Nephron (organoid): ENCODE measurements at regions not wholly inside any gene's neighbourhood (a gene's known extent, or its start where the extent isn't known, plus 50 kb on each side); places are given as distances from the start of the nearest gene placed in this dataset.

Experiments
- H3K27ac Mint-ChIP-seq, 3 experiments: 2 replicates each; pipeline ENCODE4 v1.8.0; 2020; ENCODE audit warnings: mixed read lengths in 3 of 3, mild to moderate bottlenecking in 2 of 3, moderate library complexity in 1 of 3
- H3K27me3 Mint-ChIP-seq: 2 replicates; pipeline ENCODE4 v1.8.0; 2021; ENCODE audit warnings: low read depth, mild to moderate bottlenecking, moderate library complexity, mixed read lengths
- H3K36me3 Mint-ChIP-seq: 2 replicates; pipeline ENCODE4 v1.8.0; 2020; ENCODE audit warnings: low read depth, mixed read lengths
- H3K4me1 Mint-ChIP-seq: 2 replicates; pipeline ENCODE4 v1.8.0; 2020; ENCODE audit warnings: mixed read lengths
- H3K4me3 Mint-ChIP-seq, 3 experiments: 2 replicates each; pipeline ENCODE4 v1.8.0; 2020; ENCODE audit warnings: mild to moderate bottlenecking in 3 of 3, mixed read lengths in 3 of 3, moderate library complexity in 2 of 3
- H3K9me3 Mint-ChIP-seq: 2 replicates; pipeline ENCODE4 v1.8.0; 2020; ENCODE audit warnings: mixed read lengths
- TF ChIP-seq, protein P1 (sequence below), 3 experiments: fragments of 200-600 bp; sonication (generic); IDR thresholded peaks; one replicate each; pipeline ENCODE4 v1.5.0; 2021; ENCODE audit warnings: antibody characterized with exemption in 3 of 3; ENCODE audit not compliant: unreplicated experiment in 3 of 3

DNA sequence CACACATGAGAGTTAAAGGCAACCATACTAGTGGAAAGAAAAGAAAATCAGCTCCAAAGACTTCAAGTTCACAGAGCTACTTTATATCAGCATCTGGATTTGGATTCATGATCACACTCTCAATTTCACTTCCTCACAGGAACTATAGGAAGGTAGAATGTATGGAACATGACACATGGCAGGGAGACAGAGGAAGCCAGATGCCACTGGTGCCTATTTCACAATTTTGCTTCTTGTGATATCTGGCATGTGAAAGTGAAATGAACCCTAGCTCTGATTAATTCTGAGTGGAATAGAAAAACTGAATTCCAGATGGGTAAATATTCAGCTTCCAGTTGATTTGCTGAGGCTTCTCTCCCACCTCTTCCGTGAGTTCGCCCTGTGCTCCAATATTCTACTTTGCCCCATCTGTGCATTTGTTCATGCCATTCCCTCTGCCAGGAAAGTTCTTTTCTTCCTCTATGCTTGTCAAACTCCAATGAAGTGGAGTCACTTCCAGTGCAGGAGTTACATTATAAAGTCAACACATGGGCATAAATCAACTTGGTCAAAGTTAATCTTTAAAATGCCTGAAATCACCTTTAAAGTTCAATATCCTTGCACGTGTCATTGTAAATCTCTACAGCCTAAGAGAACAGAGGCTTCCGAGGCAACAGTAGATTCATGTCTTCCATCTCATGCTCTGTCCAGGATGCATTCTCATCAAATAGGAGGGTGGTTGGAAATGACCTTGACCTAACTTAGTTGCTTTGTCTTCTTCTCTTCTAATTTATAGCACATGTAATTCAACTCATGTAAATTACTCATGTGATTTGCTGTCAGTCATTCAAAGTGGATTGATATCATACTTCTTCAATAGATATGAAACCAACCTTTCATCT is 275.3 kb downstream of the HIVEP2 start:
- Mint-ChIP-seq H3K9me3 (peaks cover 5% of the 10 kb centered on the region), H3K27me3 (peaks cover 4% of the 10 kb centered on the region)
- TF ChIP-seq, protein P1, sequence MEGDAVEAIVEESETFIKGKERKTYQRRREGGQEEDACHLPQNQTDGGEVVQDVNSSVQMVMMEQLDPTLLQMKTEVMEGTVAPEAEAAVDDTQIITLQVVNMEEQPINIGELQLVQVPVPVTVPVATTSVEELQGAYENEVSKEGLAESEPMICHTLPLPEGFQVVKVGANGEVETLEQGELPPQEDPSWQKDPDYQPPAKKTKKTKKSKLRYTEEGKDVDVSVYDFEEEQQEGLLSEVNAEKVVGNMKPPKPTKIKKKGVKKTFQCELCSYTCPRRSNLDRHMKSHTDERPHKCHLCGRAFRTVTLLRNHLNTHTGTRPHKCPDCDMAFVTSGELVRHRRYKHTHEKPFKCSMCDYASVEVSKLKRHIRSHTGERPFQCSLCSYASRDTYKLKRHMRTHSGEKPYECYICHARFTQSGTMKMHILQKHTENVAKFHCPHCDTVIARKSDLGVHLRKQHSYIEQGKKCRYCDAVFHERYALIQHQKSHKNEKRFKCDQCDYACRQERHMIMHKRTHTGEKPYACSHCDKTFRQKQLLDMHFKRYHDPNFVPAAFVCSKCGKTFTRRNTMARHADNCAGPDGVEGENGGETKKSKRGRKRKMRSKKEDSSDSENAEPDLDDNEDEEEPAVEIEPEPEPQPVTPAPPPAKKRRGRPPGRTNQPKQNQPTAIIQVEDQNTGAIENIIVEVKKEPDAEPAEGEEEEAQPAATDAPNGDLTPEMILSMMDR (IDR thresholded peaks at IDR 0.05; ENCODE audit: unreplicated experiment in 3 of 3), result no peak

DNA sequence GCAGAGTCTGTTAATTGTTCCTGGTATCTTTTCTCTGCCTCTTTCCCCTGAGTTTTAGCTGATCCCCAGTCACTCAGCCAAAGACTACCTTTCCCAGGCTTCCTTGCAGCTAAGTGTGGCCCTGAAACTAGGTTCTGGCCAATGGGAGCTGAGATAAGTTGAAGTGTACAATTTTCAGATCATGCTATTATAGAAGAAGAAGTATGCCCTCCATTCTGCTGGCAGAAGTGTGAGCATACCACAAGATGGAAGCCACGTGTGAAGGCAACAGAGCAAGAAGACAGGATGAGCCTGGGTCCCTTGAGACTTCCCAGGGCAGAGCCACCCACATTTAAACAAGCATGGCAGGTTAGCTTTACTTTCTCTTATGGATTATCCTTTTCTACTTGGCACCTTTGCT is 273.2 kb downstream of the HIVEP2 start:
- peaks cover 5% of the 10 kb centered on the region for H3K9me3 Mint-ChIP-seq
- no peak overlapping the region for H3K27ac Mint-ChIP-seq
- no peaks in the 10 kb centered on the region for H3K36me3 Mint-ChIP-seq
- peaks cover 12% of the 10 kb centered on the region for H3K4me1 Mint-ChIP-seq
- TF ChIP-seq, protein P1 (IDR thresholded peaks at IDR 0.05; ENCODE audit: unreplicated experiment in 3 of 3), result no peak
- peaks cover 7% of the 10 kb centered on the region for H3K27me3 Mint-ChIP-seq
- H3K4me3 Mint-ChIP-seq, result no peak overlapping the region

More for the DNA sequence above, 275.3 kb downstream of the HIVEP2 start:
- H3K4me1 Mint-ChIP-seq, result peaks cover 4% of the 10 kb centered on the region
- no peaks in the 10 kb centered on the region for H3K36me3 Mint-ChIP-seq
- no peak overlapping the region for H3K27ac Mint-ChIP-seq
- no peak overlapping the region for H3K4me3 Mint-ChIP-seq

DNA sequence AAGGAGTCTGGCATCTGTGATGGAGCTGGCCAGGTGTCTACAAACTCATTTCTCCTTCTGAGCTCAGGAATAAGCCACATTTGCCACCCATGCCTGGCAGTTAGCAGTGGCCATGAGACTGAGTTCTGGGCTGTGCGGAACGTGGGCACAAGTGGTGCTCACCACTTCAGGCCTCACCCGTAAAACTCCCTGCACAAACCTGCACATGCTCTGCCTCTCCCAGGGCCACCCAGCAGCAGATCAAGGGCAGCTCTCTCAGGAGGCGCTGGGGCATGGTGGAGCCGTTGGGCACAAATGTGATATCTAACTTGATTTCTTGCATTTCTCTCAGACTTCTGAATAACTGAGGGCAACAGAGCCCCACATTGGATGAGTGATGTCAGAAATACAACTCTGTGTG is 269.5 kb downstream of the HIVEP2 start:
- Mint-ChIP-seq H3K36me3 (no peaks in the 10 kb centered on the region), H3K27me3 (peaks cover 6% of the 10 kb centered on the region), H3K9me3 (peaks cover 2% of the 10 kb centered on the region), H3K4me3 (no peak overlapping the region), H3K4me1 (peaks cover 29% of the 10 kb centered on the region), H3K27ac (peak overlapping the region in 2 of 3 experiments; percentile 28 to 60)
- TF ChIP-seq, protein P1 (IDR thresholded peaks at IDR 0.05; ENCODE audit: unreplicated experiment in 3 of 3), result no peak

DNA sequence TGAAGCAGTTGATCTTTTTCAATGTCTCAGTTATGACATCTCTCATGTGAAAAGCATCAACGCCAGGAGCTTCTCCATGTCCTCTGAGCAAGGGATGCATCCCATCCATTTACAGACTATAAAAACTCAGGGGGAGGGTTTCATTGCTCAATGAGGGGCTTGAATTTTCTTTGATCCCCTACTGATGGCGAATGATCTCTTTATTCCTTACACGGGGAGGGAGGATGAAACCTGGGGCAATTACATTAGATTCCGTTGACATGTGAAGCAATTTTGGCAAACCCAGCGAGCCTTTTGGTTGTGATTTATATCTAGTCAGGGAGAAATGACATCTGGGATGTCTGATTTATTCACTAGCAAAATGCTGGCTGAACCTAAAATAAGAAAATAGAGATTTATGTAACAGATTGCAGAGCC is 268.9 kb downstream of the HIVEP2 start:
- Mint-ChIP-seq H3K36me3 (no peaks in the 10 kb centered on the region), H3K27ac (peak overlapping the region in 2 of 3 experiments; percentile 28 to 60), H3K4me1 (peaks cover 29% of the 10 kb centered on the region), H3K4me3 (no peak overlapping the region), H3K9me3 (peaks cover 2% of the 10 kb centered on the region), H3K27me3 (peaks cover 8% of the 10 kb centered on the region)
- TF ChIP-seq, protein P1 (IDR thresholded peaks at IDR 0.05; ENCODE audit: unreplicated experiment in 3 of 3), result no peak

DNA sequence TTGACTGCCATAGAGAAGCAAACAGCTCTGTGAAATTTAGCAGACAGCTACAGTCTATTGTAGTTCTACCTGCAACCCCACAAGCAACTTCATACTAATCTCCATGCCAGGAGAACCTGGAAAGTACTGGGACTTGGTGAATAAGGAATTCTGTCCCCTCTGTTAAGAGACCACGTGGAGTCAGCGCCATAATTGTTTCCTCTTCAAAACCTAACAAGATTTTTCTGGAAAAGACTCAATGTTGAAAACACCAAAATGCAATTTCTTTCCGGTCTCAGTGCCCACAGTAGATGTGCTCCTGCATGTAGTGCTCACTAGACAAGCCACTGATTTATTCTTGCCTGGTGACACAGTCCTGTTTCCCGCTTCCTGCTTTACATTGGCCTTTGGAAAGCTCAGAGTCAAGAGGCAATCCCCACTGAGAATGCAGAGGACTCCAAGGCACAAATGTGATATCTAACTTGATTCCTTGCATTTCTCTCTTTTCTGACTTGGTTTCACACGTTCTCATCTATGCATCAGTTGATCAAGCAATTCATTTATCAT is 268.3 kb downstream of the HIVEP2 start:
- TF ChIP-seq, protein P1 (IDR thresholded peaks at IDR 0.05; ENCODE audit: unreplicated experiment in 3 of 3), result no peak
- peaks cover 10% of the 10 kb centered on the region for H3K27me3 Mint-ChIP-seq
- H3K4me1 Mint-ChIP-seq, result peaks cover 29% of the 10 kb centered on the region
- H3K4me3 Mint-ChIP-seq, result no peak overlapping the region
- no peaks in the 10 kb centered on the region for H3K9me3 Mint-ChIP-seq
- peak overlapping the region in 1 of 3 experiments; percentile 1 for H3K27ac Mint-ChIP-seq
- no peaks in the 10 kb centered on the region for H3K36me3 Mint-ChIP-seq
